Nephron progenitor cell (in vitro differentiated cells): ENCODE measurements at regions not wholly inside any gene's neighbourhood (a gene's known extent, or its start where the extent isn't known, plus 50 kb on each side); places are given as distances from the start of the nearest gene placed in this dataset.
A peak's percentile ranks its signal among the peaks of the same experiment; 100 is the strongest.

Experiments
- DNase-seq: peaks from one replicate; pipeline ENCODE4 v3.0.0; 2021
- H3K27ac Mint-ChIP-seq: 2 replicates; pipeline ENCODE4 v1.8.0; 2021; ENCODE audit warnings: mild to moderate bottlenecking, moderate library complexity, mixed read lengths
- H3K27me3 Mint-ChIP-seq: 2 replicates; pipeline ENCODE4 v1.8.0; 2021; ENCODE audit warnings: mild to moderate bottlenecking, low read depth, mixed read lengths; ENCODE audit not compliant: poor library complexity
- H3K36me3 Mint-ChIP-seq: 2 replicates; pipeline ENCODE4 v1.8.0; 2021; ENCODE audit warnings: low read depth, mixed read lengths
- H3K4me1 Mint-ChIP-seq: 2 replicates; pipeline ENCODE4 v1.8.0; 2021; ENCODE audit warnings: mixed read lengths
- H3K4me3 Mint-ChIP-seq: 2 replicates; pipeline ENCODE4 v1.8.0; 2021; ENCODE audit warnings: mild to moderate bottlenecking, moderate library complexity, mixed read lengths
- H3K9me3 Mint-ChIP-seq: 2 replicates; pipeline ENCODE4 v1.8.0; 2021; ENCODE audit warnings: mild to moderate bottlenecking, moderate library complexity, mixed read lengths
- TF ChIP-seq, protein P1 (sequence below): fragments of 200-600 bp; sonication (generic); IDR thresholded peaks from 2 replicates; pipeline ENCODE4 v1.5.0; 2021; ENCODE audit warnings: antibody characterized with exemption

DNA sequence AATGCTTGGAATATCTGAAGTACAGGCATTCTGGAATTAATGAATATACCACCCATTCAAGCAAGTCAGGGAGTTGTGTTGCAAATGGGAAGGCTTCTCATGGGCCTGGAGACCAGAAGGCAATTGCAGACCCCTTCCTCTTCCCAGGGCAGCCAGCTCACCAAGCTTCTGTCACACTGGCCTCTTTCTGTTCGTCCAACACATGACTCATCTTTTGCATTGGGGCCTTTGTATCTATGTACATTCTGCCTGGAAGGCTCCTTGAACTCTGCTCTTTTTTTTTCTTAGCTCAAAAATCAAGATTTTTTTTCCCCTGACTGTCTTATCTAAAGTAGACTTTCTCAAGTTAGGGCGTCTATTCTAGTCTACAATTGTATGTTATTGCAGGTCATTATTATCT, 132.9 kb upstream of the MYLIP start:
- Mint-ChIP-seq H3K4me1 (peaks cover 39% of the 10 kb centered on the region), H3K36me3 (no peaks in the 10 kb centered on the region), H3K27me3 (peaks cover 3% of the 10 kb centered on the region), H3K4me3 (no peak overlapping the region), H3K27ac (peak overlapping the region; percentile 6), H3K9me3 (no peaks in the 10 kb centered on the region)
- DNase-seq, result no peak
- TF ChIP-seq, protein P1, sequence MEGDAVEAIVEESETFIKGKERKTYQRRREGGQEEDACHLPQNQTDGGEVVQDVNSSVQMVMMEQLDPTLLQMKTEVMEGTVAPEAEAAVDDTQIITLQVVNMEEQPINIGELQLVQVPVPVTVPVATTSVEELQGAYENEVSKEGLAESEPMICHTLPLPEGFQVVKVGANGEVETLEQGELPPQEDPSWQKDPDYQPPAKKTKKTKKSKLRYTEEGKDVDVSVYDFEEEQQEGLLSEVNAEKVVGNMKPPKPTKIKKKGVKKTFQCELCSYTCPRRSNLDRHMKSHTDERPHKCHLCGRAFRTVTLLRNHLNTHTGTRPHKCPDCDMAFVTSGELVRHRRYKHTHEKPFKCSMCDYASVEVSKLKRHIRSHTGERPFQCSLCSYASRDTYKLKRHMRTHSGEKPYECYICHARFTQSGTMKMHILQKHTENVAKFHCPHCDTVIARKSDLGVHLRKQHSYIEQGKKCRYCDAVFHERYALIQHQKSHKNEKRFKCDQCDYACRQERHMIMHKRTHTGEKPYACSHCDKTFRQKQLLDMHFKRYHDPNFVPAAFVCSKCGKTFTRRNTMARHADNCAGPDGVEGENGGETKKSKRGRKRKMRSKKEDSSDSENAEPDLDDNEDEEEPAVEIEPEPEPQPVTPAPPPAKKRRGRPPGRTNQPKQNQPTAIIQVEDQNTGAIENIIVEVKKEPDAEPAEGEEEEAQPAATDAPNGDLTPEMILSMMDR, result no peak

DNA sequence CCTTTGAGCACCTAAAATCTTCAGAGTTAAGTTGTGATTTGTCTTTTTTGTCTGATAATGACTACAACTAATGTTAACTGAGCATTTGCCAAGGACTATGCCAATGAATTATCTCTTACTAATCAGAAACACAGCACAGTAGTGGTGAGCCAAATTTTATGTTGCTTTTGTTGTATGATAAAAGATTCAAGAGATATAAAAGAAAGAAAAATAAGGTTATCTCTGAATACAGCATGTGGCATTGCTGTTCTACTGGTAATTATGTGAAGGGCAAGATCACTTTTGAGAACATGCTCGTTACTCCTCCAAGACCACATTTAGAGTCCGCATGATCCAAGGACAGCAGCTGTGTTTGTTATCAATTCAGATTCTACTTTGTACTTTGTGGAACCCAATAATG, 133.4 kb upstream of the MYLIP start:
- H3K36me3 Mint-ChIP-seq, result no peaks in the 10 kb centered on the region
- TF ChIP-seq, protein P1, result no peak
- H3K27ac Mint-ChIP-seq, result no peak overlapping the region
- peaks cover 39% of the 10 kb centered on the region for H3K4me1 Mint-ChIP-seq
- peaks cover 3% of the 10 kb centered on the region for H3K27me3 Mint-ChIP-seq
- no peak for DNase-seq
- H3K4me3 Mint-ChIP-seq, result no peak overlapping the region
- no peaks in the 10 kb centered on the region for H3K9me3 Mint-ChIP-seq

DNA sequence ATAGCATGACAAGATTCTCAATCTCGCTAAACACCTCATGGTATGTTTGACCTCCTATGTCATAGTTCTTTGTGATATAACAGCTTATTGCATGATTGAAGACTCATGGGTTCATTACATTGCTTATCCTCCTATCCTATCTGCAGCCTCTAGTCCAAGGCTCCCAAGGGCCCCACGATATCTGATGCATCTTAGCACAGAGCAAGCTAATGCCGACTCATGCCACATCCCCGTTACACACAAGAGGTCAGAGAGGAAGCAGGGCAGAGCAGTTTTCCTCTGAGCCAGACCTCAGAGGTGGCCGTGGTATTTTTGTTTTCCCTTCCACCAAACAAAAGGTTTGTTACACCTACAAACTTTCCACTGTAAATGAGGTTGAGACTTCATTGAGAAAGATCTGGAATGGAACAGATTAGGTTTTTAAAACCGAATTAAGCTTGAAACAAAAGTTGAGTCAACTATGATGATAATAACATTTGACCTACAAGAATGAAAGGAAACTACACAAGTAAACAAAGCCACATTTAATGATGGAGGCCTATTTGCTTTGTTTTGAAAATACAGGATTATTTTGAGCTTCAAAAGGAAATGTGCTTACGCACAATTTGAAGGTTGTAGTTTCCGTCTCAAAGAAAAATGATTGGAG, 133.9 kb upstream of the MYLIP start:
- TF ChIP-seq, protein P1, result no peak
- Mint-ChIP-seq H3K36me3 (no peaks in the 10 kb centered on the region), H3K4me3 (no peak overlapping the region), H3K4me1 (peaks cover 39% of the 10 kb centered on the region), H3K9me3 (no peaks in the 10 kb centered on the region), H3K27me3 (peaks cover 3% of the 10 kb centered on the region), H3K27ac (peak overlapping the region; percentile 73)
- no peak for DNase-seq

DNA sequence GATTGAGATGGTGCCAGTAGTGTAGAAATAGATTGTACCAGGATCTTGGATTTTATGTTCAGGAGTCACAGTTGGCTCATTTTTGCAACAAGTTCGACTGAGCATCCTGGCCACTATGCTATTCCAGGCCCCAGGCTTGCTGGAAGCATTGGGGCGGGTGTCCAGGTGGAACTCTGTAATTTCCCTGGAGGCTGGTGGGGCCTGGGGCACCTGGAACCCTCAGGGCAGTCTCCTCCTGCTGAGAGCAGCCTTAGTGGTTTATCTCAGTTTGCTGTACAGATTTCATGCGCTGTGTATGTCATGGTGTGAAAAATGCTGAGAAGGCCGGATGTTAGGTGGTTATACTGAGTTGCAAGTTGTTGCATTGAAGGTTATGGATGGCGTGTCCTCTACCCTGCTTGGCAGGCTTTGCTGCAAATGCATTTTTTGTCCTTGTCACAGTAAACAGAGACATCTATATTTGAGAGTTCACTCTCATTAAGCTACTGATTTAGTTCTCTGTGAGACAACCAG, 135.1 kb upstream of the MYLIP start:
- no peak overlapping the region for H3K27ac Mint-ChIP-seq
- H3K27me3 Mint-ChIP-seq, result peaks cover 3% of the 10 kb centered on the region

DNA sequence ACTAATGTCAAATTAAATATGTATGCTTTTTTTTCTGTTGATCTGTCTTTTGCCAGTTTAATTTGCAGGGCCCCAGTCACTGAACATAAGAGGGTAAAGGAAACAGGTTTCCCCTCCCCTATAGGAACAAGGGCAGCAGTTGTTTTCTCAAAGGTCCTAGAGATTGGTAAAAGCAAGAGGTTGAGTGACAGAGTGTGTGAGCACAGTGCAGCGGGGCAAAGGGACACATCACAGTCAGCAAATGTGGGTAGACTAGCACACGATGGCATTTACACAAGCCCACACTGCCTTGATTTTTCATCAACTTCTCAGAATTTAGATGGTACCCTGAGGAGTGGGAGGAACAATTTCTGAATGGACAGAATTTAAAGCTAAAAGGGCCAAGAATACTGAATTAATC, 138.7 kb upstream of the MYLIP start:
- Mint-ChIP-seq H3K27me3 (peaks cover 6% of the 10 kb centered on the region), H3K4me1 (peaks cover 26% of the 10 kb centered on the region), H3K4me3 (no peak overlapping the region), H3K27ac (no peak overlapping the region), H3K9me3 (no peaks in the 10 kb centered on the region), H3K36me3 (no peaks in the 10 kb centered on the region)
- no peak for DNase-seq
- TF ChIP-seq, protein P1, result no peak

More for the DNA sequence above, 135.1 kb upstream of the MYLIP start:
- no peaks in the 10 kb centered on the region for H3K36me3 Mint-ChIP-seq
- TF ChIP-seq, protein P1, result no peak
- no peak for DNase-seq
- no peak overlapping the region for H3K4me3 Mint-ChIP-seq
- H3K4me1 Mint-ChIP-seq, result peaks cover 35% of the 10 kb centered on the region
- H3K9me3 Mint-ChIP-seq, result no peaks in the 10 kb centered on the region

- H3K36me3 Mint-ChIP-seq, result no peaks in the 10 kb centered on the region
- H3K4me1 Mint-ChIP-seq, result peaks cover 18% of the 10 kb centered on the region
- peaks cover 5% of the 10 kb centered on the region for H3K27me3 Mint-ChIP-seq
- H3K9me3 Mint-ChIP-seq, result no peaks in the 10 kb centered on the region
- TF ChIP-seq, protein P1, result no peak
- no peak for DNase-seq
- H3K27ac Mint-ChIP-seq, result no peak overlapping the region
- H3K4me3 Mint-ChIP-seq, result no peak overlapping the region
Observed at GRCh38 chr6:15989397-15989796, 139.5 kb upstream of the MYLIP start.
